Ramos (cell line): ENCODE measurements at regions not wholly inside any gene's neighbourhood (a gene's known extent, or its start where the extent isn't known, plus 50 kb on each side); places are given as distances from the start of the nearest gene placed in this dataset.

Experiments
- in situ Hi-C: fragments of 300-500 bp; cut with MboI; formaldehyde crosslinking; loops from one replicate; pipeline ENCODE4 v1.14.3; 2022; ENCODE audit warnings: low sequenced_read_pairs; ENCODE audit not compliant: unreplicated experiment

GRCh38 chr18:72470391-72470790, 73.8 kb downstream of the CBLN2 start:
- in situ Hi-C loops: no loop called here

- in situ Hi-C loops: no loop called here
Observed at GRCh38 chr18:72468021-72468710, 76.0 kb downstream of the CBLN2 start.

- in situ Hi-C loops: no loop called here
Observed at GRCh38 chr18:72460210-72460680, 83.9 kb downstream of the CBLN2 start.

GRCh38 chr18:72458271-72458670, 85.9 kb downstream of the CBLN2 start:
- in situ Hi-C loops: no loop called here

GRCh38 chr18:72456802-72457201, 87.3 kb downstream of the CBLN2 start:
- in situ Hi-C loops: no loop called here

GRCh38 chr18:72452328-72452727, 91.8 kb downstream of the CBLN2 start:
- in situ Hi-C loops: no loop called here

- in situ Hi-C loops: no loop called here
Observed at GRCh38 chr18:72444798-72445155, 99.4 kb downstream of the CBLN2 start.

GRCh38 chr18:72444111-72444797, 99.9 kb downstream of the CBLN2 start:
- in situ Hi-C loops: no loop called here

GRCh38 chr18:72436401-72436800, 107.7 kb downstream of the CBLN2 start:
- in situ Hi-C loops: no loop called here

GRCh38 chr18:72433756-72434155, 110.4 kb downstream of the CBLN2 start:
- in situ Hi-C loops: no loop called here

GRCh38 chr18:72427721-72428120, 116.4 kb downstream of the CBLN2 start:
- in situ Hi-C loops: no loop called here

GRCh38 chr18:72419914-72420313, 124.2 kb downstream of the CBLN2 start:
- in situ Hi-C loops: no loop called here

- in situ Hi-C loops: no loop called here
Observed at GRCh38 chr18:72412927-72413326, 131.2 kb downstream of the CBLN2 start.

GRCh38 chr18:72411261-72411660, 132.9 kb downstream of the CBLN2 start:
- in situ Hi-C loops: no loop called here

- in situ Hi-C loops: no loop called here
Observed at GRCh38 chr18:72410399-72410798, 133.7 kb downstream of the CBLN2 start.

- in situ Hi-C loops: no loop called here
Observed at GRCh38 chr18:72409903-72410302, 134.2 kb downstream of the CBLN2 start.

- in situ Hi-C loops: no loop called here
Observed at GRCh38 chr18:72407048-72407447, 137.1 kb downstream of the CBLN2 start.

GRCh38 chr18:72391951-72392350, 152.2 kb downstream of the CBLN2 start:
- in situ Hi-C loops: no loop called here

GRCh38 chr18:72391427-72391826, 152.7 kb downstream of the CBLN2 start:
- in situ Hi-C loops: no loop called here

GRCh38 chr18:72378016-72378415, 166.1 kb downstream of the CBLN2 start:
- in situ Hi-C loops: no loop called here

GRCh38 chr18:72376256-72376655, 167.9 kb downstream of the CBLN2 start:
- in situ Hi-C loops: no loop called here

GRCh38 chr18:72375618-72376017, 168.5 kb downstream of the CBLN2 start:
- in situ Hi-C loops: no loop called here
